Spinal cord (tissue), 9 donors: ENCODE measurements at regions not wholly inside any gene's neighbourhood (a gene's known extent, or its start where the extent isn't known, plus 50 kb on each side); places are given as distances from the start of the nearest gene placed in this dataset.

Source experiments
- DNase-seq, 6 donors: peaks; one replicate each; pipeline versions ENCODE4 v3.0.0 to v3.0.0-alpha.2; 2013 to 2015; ENCODE audit warnings: low spot score in 6 of 6, low read depth in 4 of 6
- H3K27ac ChIP-seq: one replicate; pipeline ENCODE4 v1.5.1; 2013; ENCODE audit warnings: low read depth, low read length, control low read depth
- H3K27me3 ChIP-seq: one replicate; pipeline ENCODE4 v1.6.1; 2013; ENCODE audit warnings: low read length; ENCODE audit not compliant: control insufficient read depth, insufficient read depth
- H3K36me3 ChIP-seq: one replicate; pipeline ENCODE4 v1.6.1; 2013; ENCODE audit warnings: low read length; ENCODE audit not compliant: control insufficient read depth, insufficient read depth
- H3K4me1 ChIP-seq: one replicate; pipeline ENCODE4 v1.6.1; 2013; ENCODE audit warnings: low read length; ENCODE audit not compliant: control insufficient read depth, insufficient read depth
- H3K4me3 ChIP-seq: one replicate; pipeline ENCODE4 v1.5.1; 2013; ENCODE audit warnings: low read depth, low read length, control low read depth
- H3K9me3 ChIP-seq: one replicate; pipeline ENCODE4 v1.6.1; 2013; ENCODE audit warnings: low read length; ENCODE audit not compliant: control insufficient read depth, insufficient read depth
- WGBS: methylation state at CpG from one replicate; pipeline ENCODE4 v1.1.5; 2013; ENCODE audit warnings: missing lambda C conversion rate; ENCODE audit not compliant: insufficient coverage; 5-methylcytosine and 5-hydroxymethylcytosine counted together
- donor health status: healthy.

DNA sequence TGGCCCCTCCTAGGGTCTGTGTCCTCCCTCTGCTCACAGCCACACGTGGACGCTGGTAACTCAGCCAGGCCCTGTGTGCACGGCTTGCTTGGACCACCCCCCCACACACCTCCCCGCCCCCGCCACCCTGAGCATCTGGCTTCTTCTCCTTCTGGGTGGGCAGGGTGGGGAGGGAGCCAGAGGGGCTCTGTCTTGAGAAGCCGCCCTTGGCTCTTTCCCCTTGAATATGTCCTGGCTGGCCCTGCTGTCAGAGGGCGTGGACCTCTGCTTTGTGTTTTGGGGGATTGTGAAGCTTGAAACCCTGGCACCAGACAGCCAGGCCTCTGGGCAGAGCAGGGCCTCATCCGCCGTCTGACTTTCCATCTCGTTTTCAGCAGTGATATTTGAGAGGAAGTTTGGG lies 72.1 kb downstream of the GLI2 start:
- no peak overlapping the region for H3K4me3 ChIP-seq
- no peaks in the 10 kb centered on the region for H3K27me3 ChIP-seq
- H3K36me3 ChIP-seq = peaks cover 11% of the 10 kb centered on the region
- no peaks in the 10 kb centered on the region for H3K9me3 ChIP-seq
- no peak for DNase-seq
- 100% methylated on average over 4 of the region's 10 CpGs for WGBS
- no peak overlapping the region for H3K27ac ChIP-seq
- H3K4me1 ChIP-seq = peaks cover 7% of the 10 kb centered on the region

DNA sequence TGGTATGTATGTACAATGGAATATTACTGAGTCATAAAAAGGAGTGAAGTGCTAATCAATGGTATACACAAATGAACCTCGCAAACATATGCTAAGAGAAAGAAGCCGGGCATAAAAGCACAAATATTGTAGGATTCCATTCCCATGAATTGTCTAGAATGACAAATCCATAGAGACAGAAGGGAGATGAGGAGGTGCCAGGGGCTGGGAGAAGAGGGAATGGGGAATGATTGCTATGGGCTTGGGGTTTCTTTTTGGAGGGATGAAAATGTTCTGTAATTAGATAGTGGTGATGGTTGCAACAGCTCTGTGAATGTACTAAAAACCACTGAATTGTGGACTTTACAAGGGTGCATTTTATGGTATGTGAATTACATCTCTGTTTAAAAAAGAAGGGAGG lies 73.5 kb downstream of the GLI2 start:
- no peak overlapping the region for H3K27ac ChIP-seq
- peaks cover 7% of the 10 kb centered on the region for H3K4me1 ChIP-seq
- no peak for DNase-seq
- H3K9me3 ChIP-seq = no peaks in the 10 kb centered on the region
- no CpG with 5 or more reads among the region's 2 CpGs for WGBS
- peaks cover 3% of the 10 kb centered on the region for H3K27me3 ChIP-seq
- no peak overlapping the region for H3K4me3 ChIP-seq
- peaks cover 14% of the 10 kb centered on the region for H3K36me3 ChIP-seq

DNA sequence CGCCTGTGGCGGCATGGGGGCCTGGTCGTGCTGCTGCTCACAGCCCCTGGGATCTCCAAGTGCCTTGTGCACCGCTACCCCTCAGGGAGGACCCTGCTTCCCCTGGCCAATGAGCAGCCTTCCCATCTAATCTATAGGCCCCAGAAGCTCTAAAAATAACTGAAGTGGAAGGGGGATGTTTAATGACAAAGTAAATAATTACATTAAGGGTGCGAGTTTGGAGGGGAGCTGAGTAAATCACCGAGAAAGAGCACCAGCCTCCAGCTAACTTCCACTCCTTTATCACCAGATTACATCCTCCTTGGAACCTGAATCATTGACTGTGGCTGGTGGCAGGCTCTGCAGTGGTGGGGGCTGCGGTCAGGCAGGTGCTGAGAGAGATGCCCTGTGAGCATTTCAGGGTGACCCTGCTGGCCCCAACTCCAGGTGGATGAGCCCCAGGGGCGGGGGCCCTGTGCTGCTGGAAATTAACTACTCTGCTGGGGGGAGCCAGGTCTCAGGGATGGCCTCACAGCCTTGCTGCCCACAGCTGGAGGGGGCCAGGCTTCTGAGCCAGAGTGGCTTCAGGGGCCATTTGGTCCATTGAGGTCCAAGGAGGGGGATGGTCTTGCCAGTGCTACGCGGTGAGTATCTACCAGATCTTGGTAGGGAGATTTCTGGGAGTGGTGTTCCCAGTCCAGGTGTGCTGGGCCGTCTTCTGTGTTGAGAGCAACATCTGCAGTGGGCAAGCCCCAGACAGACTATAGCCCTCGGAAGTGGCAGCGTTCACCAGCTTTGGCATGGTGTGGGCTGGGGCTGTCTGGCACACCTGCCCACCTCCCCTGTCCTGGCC lies 74.2 kb downstream of the GLI2 start:
- WGBS = 88% methylated on average over 5 of the region's 13 CpGs
- Histone ChIP-seq H3K27ac (no peak overlapping the region), H3K36me3 (peaks cover 14% of the 10 kb centered on the region), H3K9me3 (no peaks in the 10 kb centered on the region), H3K4me3 (no peak overlapping the region), H3K27me3 (peaks cover 3% of the 10 kb centered on the region), H3K4me1 (peaks cover 7% of the 10 kb centered on the region)
- DNase-seq = peak in 1 of 6 donors; percentile 45

DNA sequence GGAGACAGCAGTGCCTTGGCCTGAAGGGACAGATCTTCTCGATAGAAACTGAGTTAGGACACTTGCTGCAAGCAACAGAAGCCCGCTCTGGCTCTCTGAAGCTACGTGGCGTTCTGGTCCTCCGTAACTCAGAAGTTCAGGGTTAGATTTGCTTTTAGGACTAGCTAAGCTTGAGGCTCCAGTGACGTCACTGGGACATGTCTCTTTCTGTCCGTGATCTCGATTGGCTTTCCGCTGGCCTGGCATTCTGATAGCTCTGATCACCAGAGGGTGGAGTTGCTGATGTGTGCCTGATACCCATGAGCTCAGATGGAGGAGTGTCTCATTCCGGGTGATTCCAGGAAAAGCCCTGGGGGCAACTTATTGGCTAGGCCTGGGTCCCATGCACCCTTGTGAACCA lies 75.0 kb downstream of the GLI2 start:
- no peak for DNase-seq
- 98% methylated on average over 10 of the region's 10 CpGs for WGBS
- Histone ChIP-seq H3K27ac (no peak overlapping the region), H3K36me3 (peaks cover 10% of the 10 kb centered on the region), H3K4me1 (peaks cover 7% of the 10 kb centered on the region), H3K27me3 (peaks cover 3% of the 10 kb centered on the region), H3K9me3 (no peaks in the 10 kb centered on the region), H3K4me3 (no peak overlapping the region)

DNA sequence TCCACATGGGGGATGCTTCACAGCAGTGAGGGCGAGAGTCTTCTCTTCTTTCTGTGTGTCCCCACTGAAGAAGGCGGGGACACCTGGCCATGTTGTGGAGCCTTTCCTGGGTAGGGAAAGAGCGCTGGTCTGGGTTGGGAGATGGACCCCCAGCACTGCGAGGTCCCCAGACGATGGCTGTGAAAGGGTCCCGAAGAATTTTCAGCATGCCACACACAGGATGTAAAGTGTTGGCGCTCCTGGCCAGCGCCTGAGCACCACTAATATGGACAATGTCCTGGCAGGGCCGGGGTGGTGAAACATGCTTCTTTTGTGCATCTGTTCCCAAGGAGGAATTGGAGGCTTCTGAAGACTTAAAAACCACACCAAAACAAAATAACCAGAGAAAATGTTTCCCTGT lies 77.2 kb downstream of the GLI2 start:
- Histone ChIP-seq H3K36me3 (peaks cover 12% of the 10 kb centered on the region), H3K9me3 (no peaks in the 10 kb centered on the region), H3K27me3 (peaks cover 3% of the 10 kb centered on the region), H3K4me1 (peaks cover 9% of the 10 kb centered on the region), H3K27ac (no peak overlapping the region), H3K4me3 (no peak overlapping the region)
- WGBS = 94% methylated on average over 8 of the region's 9 CpGs
- DNase-seq = no peak

DNA sequence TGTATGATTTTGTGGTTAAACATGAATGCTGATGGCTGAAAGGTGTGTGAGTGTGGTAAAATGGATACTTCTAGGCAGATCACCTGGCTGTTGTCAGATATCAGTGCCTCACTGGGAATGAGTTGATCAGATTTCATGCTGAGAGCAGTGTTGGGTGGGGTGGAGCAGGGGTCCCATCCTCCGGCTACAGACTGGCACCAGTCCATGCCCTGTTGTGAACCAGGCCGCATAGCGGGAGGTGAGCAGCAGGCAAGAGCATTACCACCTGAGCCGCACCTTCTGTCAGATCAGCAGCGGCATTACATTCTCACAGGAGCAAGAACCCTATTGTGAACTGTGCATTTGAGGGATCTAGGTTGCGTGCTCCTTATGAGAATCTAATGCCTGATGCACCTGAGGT lies 78.7 kb downstream of the GLI2 start:
- Histone ChIP-seq H3K36me3 (peaks cover 12% of the 10 kb centered on the region), H3K27me3 (peaks cover 3% of the 10 kb centered on the region), H3K4me3 (no peak overlapping the region), H3K9me3 (no peaks in the 10 kb centered on the region), H3K27ac (no peak overlapping the region), H3K4me1 (peaks cover 18% of the 10 kb centered on the region)
- 98% methylated on average over 6 of the region's 6 CpGs for WGBS
- DNase-seq = no peak

DNA sequence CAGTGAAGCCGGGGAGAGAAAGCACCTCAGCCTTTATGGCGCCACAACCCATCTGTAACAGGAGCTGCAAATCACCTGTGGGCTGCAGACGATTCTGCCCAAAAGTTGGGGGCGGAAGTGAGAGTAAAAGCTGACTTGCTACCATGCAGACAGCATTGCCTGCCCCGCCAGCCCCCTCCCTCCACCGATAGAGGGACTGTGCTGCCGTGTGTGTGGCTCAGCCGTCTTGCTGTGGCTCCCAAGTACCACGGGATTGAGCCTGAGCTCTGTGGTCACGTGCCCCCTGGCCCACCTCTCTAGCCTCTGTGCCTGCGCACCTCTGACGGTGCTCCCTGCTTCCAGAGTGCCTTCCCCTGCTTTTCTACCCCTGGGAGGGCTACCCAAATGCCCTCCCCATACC lies 79.6 kb downstream of the GLI2 start:
- H3K27ac ChIP-seq = no peak overlapping the region
- peaks cover 22% of the 10 kb centered on the region for H3K4me1 ChIP-seq
- WGBS = 84% methylated on average over 11 of the region's 12 CpGs
- DNase-seq = no peak
- H3K27me3 ChIP-seq = peaks cover 3% of the 10 kb centered on the region
- H3K36me3 ChIP-seq = peaks cover 10% of the 10 kb centered on the region
- no peak overlapping the region for H3K4me3 ChIP-seq
- H3K9me3 ChIP-seq = no peaks in the 10 kb centered on the region

DNA sequence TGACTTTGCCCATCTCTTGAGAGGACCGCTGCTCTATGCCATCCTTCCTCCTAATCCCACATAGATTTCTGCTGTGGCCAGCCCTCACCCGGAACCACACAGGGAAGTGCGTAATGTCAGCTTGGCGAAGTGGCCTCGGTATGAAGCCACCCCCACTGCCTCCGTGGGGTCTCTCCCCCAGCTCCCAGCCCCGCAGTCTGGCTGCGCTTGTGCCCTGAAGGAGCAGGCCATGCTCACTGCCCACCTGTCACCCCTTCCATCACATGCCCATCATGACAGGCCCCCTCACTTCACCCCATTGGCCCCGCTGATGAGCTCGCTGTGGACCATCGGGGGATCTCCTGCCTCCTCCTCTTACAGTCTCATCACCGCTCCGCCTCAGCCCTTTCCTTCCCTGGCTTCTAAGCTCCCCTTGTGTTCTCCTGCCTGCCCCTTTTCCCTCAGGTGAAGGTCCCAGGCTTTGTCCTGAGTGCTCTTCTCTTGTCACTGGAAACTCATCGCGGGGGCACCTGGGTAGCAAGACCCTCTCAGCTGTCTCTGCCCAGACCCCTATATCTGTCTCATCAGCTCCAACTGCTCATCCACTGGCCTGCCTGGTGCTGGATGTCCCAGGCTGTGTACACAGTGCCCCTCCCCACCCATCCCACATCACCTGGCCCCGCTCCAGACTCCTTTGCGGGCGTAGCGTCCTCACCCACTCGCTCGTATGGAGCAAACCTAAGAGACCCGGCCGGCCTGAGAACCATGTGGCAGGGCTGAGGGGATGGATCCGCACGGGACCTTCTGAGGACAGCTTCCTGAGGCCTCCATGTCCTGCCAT lies 81.7 kb downstream of the GLI2 start:
- DNase-seq = no peak
- WGBS = 93% methylated on average over 23 of the region's 25 CpGs
- Histone ChIP-seq H3K9me3 (no peaks in the 10 kb centered on the region), H3K27ac (no peak overlapping the region), H3K36me3 (peaks cover 6% of the 10 kb centered on the region), H3K4me1 (peaks cover 38% of the 10 kb centered on the region), H3K4me3 (no peak overlapping the region), H3K27me3 (peaks cover 13% of the 10 kb centered on the region)

DNA sequence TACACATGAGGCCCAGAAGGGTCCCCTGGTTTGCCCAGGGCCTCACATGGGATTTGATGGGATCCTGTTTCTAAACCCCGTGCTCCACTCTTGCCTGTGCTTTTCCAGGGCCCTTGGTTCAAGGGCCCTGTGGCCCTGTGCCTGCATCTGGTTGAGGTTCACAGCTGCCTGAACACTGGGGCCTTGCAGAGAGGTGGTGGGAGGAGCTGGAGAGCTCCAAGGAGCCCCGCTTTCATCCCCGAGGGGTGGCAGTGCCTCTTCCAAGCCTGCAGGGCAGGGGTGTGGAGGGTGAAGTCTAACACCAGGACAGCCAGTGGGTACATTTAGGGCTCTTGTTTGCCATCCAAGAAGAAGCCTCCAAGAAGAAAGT lies 82.3 kb downstream of the GLI2 start:
- no peak for DNase-seq
- peaks cover 14% of the 10 kb centered on the region for H3K27me3 ChIP-seq
- H3K36me3 ChIP-seq = peaks cover 6% of the 10 kb centered on the region
- WGBS = 90% methylated on average over 2 of the region's 3 CpGs
- no peaks in the 10 kb centered on the region for H3K9me3 ChIP-seq
- H3K4me3 ChIP-seq = no peak overlapping the region
- H3K27ac ChIP-seq = no peak overlapping the region
- peaks cover 38% of the 10 kb centered on the region for H3K4me1 ChIP-seq
